Neural cell (in vitro differentiated cells): ENCODE measurements at regions not wholly inside any gene's neighbourhood (a gene's known extent, or its start where the extent isn't known, plus 50 kb on each side); places are given as distances from the start of the nearest gene placed in this dataset.

Source experiments
- H2AFZ ChIP-seq: fragments of 200-600, 300-800 bp; sonication (generic), shearing (Covaris generic); 2 replicates; pipeline ENCODE4 v1.6.0; 2014; ENCODE audit warnings: low read depth, mild to moderate bottlenecking, antibody characterized with exemption, low read length, moderate library complexity
- H3F3A ChIP-seq: fragments of 200-600 bp; shearing (Covaris generic); 2 replicates; pipeline ENCODE4 v1.6.1; 2016; ENCODE audit warnings: mild to moderate bottlenecking, moderate library complexity, mixed read lengths, antibody characterized with exemption, low read length; ENCODE audit not compliant: insufficient read depth, poor library complexity, severe bottlenecking
- H3K27ac ChIP-seq: fragments of 200-600, 300-800 bp; sonication (generic), shearing (Covaris generic); 2 replicates; pipeline ENCODE4 v1.5.1; 2014; ENCODE audit warnings: mild to moderate bottlenecking, low read length, moderate library complexity
- H3K27me3 ChIP-seq: fragments of 300-800, 200-600 bp; sonication (generic), shearing (Covaris generic); 2 replicates; pipeline ENCODE4 v1.6.0; 2014; ENCODE audit warnings: mild to moderate bottlenecking, low read depth, low read length, moderate library complexity; ENCODE audit not compliant: insufficient read depth
- H3K36me3 ChIP-seq: fragments of 300-800, 200-600 bp; sonication (generic), shearing (Covaris generic); 2 replicates; pipeline ENCODE4 v1.5.1; 2014; ENCODE audit warnings: mild to moderate bottlenecking, antibody characterized with exemption, low read length, moderate library complexity; ENCODE audit not compliant: insufficient read depth
- H3K4me2 ChIP-seq: fragments of 300-800, 200-600 bp; sonication (generic), shearing (Covaris generic); 2 replicates; pipeline ENCODE4 v1.6.0; 2014; ENCODE audit warnings: mild to moderate bottlenecking, low read length
- H3K4me3 ChIP-seq: fragments of 300-800, 200-600 bp; sonication (generic), shearing (Covaris generic); 2 replicates; pipeline ENCODE4 v1.5.1; 2014; ENCODE audit warnings: mild to moderate bottlenecking, low read length, moderate library complexity
- H3K79me2 ChIP-seq: fragments of 200-600 bp; shearing (Covaris generic); replicated peaks from 2 replicates; pipeline ENCODE4 v1.6.0; 2014; ENCODE audit warnings: mild to moderate bottlenecking, low read length, moderate library complexity; ENCODE audit not compliant: insufficient read depth
- H3K9ac ChIP-seq: fragments of 300-800, 200-600 bp; sonication (generic), shearing (Covaris generic); 2 replicates; pipeline ENCODE4 v1.6.1; 2016; ENCODE audit warnings: mild to moderate bottlenecking, low read length, mixed read lengths
- H3K9me2 ChIP-seq: fragments of 200-600 bp; shearing (Covaris generic); 2 replicates; pipeline ENCODE4 v1.6.1; 2016; ENCODE audit warnings: mild to moderate bottlenecking, low read length, mixed read lengths; ENCODE audit not compliant: insufficient read depth
- H3K9me3 ChIP-seq: fragments of 200-600, 300-800 bp; sonication (generic), shearing (Covaris generic); 2 replicates; pipeline ENCODE4 v1.6.1; 2016; ENCODE audit warnings: mild to moderate bottlenecking, mixed run types, low read length, moderate library complexity, mixed read lengths
- H4K20me1 ChIP-seq: fragments of 200-600 bp; shearing (Covaris generic); 2 replicates; pipeline ENCODE4 v1.6.1; 2016; ENCODE audit warnings: mild to moderate bottlenecking, mixed run types; ENCODE audit not compliant: insufficient read depth
- EP300 ChIP-seq: fragments of 450-650 bp; conservative IDR thresholded peaks from 2 replicates; pipeline ENCODE4 v1.6.1; 2014; ENCODE audit warnings: antibody characterized with exemption, mild to moderate bottlenecking, moderate library complexity; ENCODE audit not compliant: poor library complexity, severe bottlenecking
- EZH2 ChIP-seq: fragments of 200-600, 300-800 bp; shearing (Covaris generic), sonication (generic); IDR thresholded peaks from 2 replicates; pipeline ENCODE4 v1.6.1; 2014; ENCODE audit warnings: antibody characterized with exemption, low read length, borderline replicate concordance, mild to moderate bottlenecking; ENCODE audit not compliant: insufficient read depth, poor library complexity, severe bottlenecking
- MXI1 ChIP-seq: fragments of 450-650 bp; conservative IDR thresholded peaks from 2 replicates; pipeline ENCODE4 v1.6.1; 2014; ENCODE audit warnings: antibody characterized with exemption, mild to moderate bottlenecking; ENCODE audit not compliant: poor library complexity, severe bottlenecking
- POLR2AphosphoS5 ChIP-seq: IDR thresholded peaks from 2 replicates; pipeline ENCODE4 v1.6.1; 2012
- RAD21 ChIP-seq: fragments of 450-650 bp; conservative IDR thresholded peaks from 2 replicates; pipeline ENCODE4 v1.6.1; 2014; ENCODE audit warnings: antibody characterized with exemption, mild to moderate bottlenecking, moderate library complexity
- SMC3 ChIP-seq: fragments of 450-650 bp; conservative IDR thresholded peaks from 2 replicates; pipeline ENCODE4 v1.6.1; 2014; ENCODE audit warnings: antibody characterized with exemption, mild to moderate bottlenecking, moderate library complexity; ENCODE audit not compliant: poor library complexity
- TAF1 ChIP-seq: IDR thresholded peaks from 2 replicates; pipeline ENCODE4 v1.6.1; 2012; ENCODE audit warnings: low read depth
- TF ChIP-seq, protein P1 (sequence below): IDR thresholded peaks from 2 replicates; pipeline ENCODE4 v1.6.1; 2012; ENCODE audit warnings: borderline replicate concordance
- TF ChIP-seq, protein P2 (sequence below): fragments of 450-650 bp; IDR thresholded peaks from 2 replicates; pipeline ENCODE4 v1.5.1; 2014; ENCODE audit warnings: antibody characterized with exemption, mild to moderate bottlenecking, moderate library complexity; ENCODE audit not compliant: poor library complexity, severe bottlenecking

DNA sequence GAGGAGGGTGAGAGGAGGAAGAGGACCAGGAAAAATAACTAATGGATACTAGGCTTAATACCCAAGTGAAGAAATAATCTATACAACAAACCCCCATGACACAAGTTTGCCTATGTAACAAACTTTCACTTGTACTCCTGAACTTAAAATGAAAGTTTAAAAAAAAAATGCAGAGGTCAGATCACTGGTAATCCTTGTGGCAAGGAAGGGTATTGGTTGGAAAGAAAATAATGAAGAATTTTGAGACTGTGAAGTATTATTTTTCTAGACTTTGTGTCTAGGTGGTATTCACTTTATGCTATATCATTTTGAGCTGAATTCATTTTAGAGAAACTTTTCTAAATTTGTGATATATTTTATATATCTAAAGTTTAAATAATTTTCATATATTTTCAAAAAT lies 547.5 kb downstream of the MMUT start:
- Histone ChIP-seq H3K9me3 (no peaks in the 10 kb centered on the region), H3K4me2 (no peak overlapping the region), H3K4me3 (no peak overlapping the region), H3K27ac (no peak overlapping the region), H3K27me3 (no peaks in the 10 kb centered on the region), H3K9ac (no peak overlapping the region), H4K20me1 (no peaks in the 10 kb centered on the region), H3F3A (no peaks in the 10 kb centered on the region), H3K36me3 (no peaks in the 10 kb centered on the region), H3K9me2 (no peaks in the 10 kb centered on the region), H3K79me2 (no peaks in the 10 kb centered on the region), H2AFZ (no peak overlapping the region)
- TF ChIP-seq POLR2AphosphoS5: no peak

DNA sequence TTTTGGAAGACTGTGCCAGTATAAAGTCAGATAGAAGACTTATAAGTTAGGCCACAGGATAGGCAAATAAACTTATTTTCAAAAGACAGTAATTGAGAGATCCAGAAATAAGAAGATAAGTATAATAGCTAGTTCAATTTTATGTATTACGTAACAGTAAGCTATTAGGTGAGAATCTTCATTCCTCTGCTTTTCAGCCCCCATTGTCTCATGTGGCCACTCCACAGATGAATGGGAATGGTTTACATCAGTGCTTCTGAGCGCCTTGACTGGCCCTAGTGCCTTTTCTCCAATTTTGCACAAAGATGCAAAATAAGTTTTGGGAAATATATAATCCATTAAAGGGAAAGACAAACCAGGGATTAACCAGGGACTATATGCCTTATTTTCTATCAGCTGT lies 550.5 kb downstream of the MMUT start:
- Histone ChIP-seq H3K9me2 (no peaks in the 10 kb centered on the region), H3K9me3 (no peaks in the 10 kb centered on the region), H3K27me3 (no peaks in the 10 kb centered on the region), H2AFZ (no peak overlapping the region), H3F3A (no peaks in the 10 kb centered on the region), H4K20me1 (no peaks in the 10 kb centered on the region), H3K79me2 (no peaks in the 10 kb centered on the region), H3K4me2 (no peak overlapping the region), H3K9ac (no peak overlapping the region), H3K27ac (no peak overlapping the region), H3K4me3 (no peak overlapping the region), H3K36me3 (no peaks in the 10 kb centered on the region)
- TF ChIP-seq EZH2 (no peak), SMC3 (no peak), EP300 (no peak), TAF1 (no peak), POLR2AphosphoS5 (no peak), RAD21 (no peak), MXI1 (no peak)
- TF ChIP-seq, protein P1, sequence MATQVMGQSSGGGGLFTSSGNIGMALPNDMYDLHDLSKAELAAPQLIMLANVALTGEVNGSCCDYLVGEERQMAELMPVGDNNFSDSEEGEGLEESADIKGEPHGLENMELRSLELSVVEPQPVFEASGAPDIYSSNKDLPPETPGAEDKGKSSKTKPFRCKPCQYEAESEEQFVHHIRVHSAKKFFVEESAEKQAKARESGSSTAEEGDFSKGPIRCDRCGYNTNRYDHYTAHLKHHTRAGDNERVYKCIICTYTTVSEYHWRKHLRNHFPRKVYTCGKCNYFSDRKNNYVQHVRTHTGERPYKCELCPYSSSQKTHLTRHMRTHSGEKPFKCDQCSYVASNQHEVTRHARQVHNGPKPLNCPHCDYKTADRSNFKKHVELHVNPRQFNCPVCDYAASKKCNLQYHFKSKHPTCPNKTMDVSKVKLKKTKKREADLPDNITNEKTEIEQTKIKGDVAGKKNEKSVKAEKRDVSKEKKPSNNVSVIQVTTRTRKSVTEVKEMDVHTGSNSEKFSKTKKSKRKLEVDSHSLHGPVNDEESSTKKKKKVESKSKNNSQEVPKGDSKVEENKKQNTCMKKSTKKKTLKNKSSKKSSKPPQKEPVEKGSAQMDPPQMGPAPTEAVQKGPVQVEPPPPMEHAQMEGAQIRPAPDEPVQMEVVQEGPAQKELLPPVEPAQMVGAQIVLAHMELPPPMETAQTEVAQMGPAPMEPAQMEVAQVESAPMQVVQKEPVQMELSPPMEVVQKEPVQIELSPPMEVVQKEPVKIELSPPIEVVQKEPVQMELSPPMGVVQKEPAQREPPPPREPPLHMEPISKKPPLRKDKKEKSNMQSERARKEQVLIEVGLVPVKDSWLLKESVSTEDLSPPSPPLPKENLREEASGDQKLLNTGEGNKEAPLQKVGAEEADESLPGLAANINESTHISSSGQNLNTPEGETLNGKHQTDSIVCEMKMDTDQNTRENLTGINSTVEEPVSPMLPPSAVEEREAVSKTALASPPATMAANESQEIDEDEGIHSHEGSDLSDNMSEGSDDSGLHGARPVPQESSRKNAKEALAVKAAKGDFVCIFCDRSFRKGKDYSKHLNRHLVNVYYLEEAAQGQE: no peak
- TF ChIP-seq, protein P2, sequence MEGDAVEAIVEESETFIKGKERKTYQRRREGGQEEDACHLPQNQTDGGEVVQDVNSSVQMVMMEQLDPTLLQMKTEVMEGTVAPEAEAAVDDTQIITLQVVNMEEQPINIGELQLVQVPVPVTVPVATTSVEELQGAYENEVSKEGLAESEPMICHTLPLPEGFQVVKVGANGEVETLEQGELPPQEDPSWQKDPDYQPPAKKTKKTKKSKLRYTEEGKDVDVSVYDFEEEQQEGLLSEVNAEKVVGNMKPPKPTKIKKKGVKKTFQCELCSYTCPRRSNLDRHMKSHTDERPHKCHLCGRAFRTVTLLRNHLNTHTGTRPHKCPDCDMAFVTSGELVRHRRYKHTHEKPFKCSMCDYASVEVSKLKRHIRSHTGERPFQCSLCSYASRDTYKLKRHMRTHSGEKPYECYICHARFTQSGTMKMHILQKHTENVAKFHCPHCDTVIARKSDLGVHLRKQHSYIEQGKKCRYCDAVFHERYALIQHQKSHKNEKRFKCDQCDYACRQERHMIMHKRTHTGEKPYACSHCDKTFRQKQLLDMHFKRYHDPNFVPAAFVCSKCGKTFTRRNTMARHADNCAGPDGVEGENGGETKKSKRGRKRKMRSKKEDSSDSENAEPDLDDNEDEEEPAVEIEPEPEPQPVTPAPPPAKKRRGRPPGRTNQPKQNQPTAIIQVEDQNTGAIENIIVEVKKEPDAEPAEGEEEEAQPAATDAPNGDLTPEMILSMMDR: no peak

DNA sequence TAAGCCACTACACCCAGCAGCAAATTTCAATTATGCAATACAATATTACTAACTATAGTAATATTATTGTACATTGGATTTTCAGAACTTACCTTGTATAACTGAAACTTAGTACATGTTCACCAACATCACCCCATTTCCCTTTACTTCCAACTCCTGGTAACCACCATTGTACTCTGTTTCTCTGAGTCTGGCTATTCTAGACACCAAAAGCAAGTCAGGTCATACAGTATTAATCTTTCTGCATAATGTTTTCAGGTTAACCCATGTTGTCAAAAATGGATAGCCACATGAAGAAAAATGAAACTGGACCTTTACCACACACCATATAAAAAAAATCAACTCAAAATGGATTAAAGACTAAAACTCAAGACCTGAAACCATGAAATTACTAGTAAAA lies 558.2 kb downstream of the MMUT start:
- no peaks in the 10 kb centered on the region for H3K9me2 ChIP-seq

More for the DNA sequence above, 558.2 kb downstream of the MMUT start:
- H3K79me2 ChIP-seq: no peaks in the 10 kb centered on the region
- no peak for TF ChIP-seq MXI1
- TF ChIP-seq POLR2AphosphoS5: no peak
- TF ChIP-seq, protein P1: no peak
- no peak for TF ChIP-seq EZH2
- no peak for TF ChIP-seq RAD21
- TF ChIP-seq, protein P2: no peak
- TF ChIP-seq EP300: no peak
- no peak for TF ChIP-seq SMC3
- no peak for TF ChIP-seq TAF1
- H4K20me1 ChIP-seq: no peaks in the 10 kb centered on the region
- H3K4me3 ChIP-seq: no peak overlapping the region
- no peak overlapping the region for H3K4me2 ChIP-seq
- H3K27ac ChIP-seq: no peak overlapping the region
- H3K9me3 ChIP-seq: no peaks in the 10 kb centered on the region
- no peak overlapping the region for H3K9ac ChIP-seq
- H3K27me3 ChIP-seq: no peaks in the 10 kb centered on the region
- H2AFZ ChIP-seq: no peak overlapping the region
- H3F3A ChIP-seq: no peaks in the 10 kb centered on the region
- no peaks in the 10 kb centered on the region for H3K36me3 ChIP-seq
